ENCODE measurements at regions not wholly inside any gene's neighbourhood (a gene's known extent, or its start where the extent isn't known, plus 50 kb on each side); places are given as distances from the start of the nearest gene placed in this dataset.

GRCh38 chr7:49308787-49309186 lies 384.4 kb downstream of the CDC14C start:
- no TSS peak for BruUV-seq (replicated peaks)
- no peak for ATAC-seq (ENCODE audit: low read depth)
- Histone ChIP-seq H3K79me1 (ENCODE audit: low read depth in 1 of 2, low read length in 2 of 2) (no peaks in the 10 kb centered on the region), H3K4me1 (ENCODE audit: control insufficient read depth, insufficient read depth, low read length) (no peaks in the 10 kb centered on the region), H3K36me3 (ENCODE audit: control insufficient read depth, insufficient read depth, low read length) (no peaks in the 10 kb centered on the region), H3K27ac (ENCODE audit: insufficient read depth, low read length) (no peak overlapping the region), H4K91ac (ENCODE audit: insufficient read depth, low read depth, low read length) (no peak overlapping the region), H3K56ac (ENCODE audit: extremely low read depth, insufficient read depth, low read length) (no peak overlapping the region), H2BK15ac (ENCODE audit: low read depth, low read length) (no peak overlapping the region), H3K23ac (ENCODE audit: low read depth, low read length) (no peak overlapping the region), H3K18ac (ENCODE audit: low read depth, low read length) (no peak overlapping the region), H2BK5ac (ENCODE audit: low read depth, low read length, poor library complexity, severe bottlenecking) (no peak overlapping the region), H3K9ac (ENCODE audit: low read depth, low read length) (no peak overlapping the region), H2BK20ac (ENCODE audit: low read depth, low read length) (no peak overlapping the region), H4K20me1 (ENCODE audit: insufficient read depth, low read length) (no peaks in the 10 kb centered on the region), H2BK120ac (ENCODE audit: low read depth, low read length) (no peak overlapping the region), H3K27me3 (ENCODE audit: control insufficient read depth, insufficient read depth, low read length) (no peaks in the 10 kb centered on the region), H2AK5ac (ENCODE audit: low read depth, low read length) (no peak overlapping the region), H4K8ac (ENCODE audit: low read depth in 2 of 2, low read length in 2 of 2) (no peak overlapping the region), H3K4me3 (ENCODE audit: insufficient read depth, low read depth, low read length) (no peak overlapping the region), H3K14ac (replicated peaks; ENCODE audit: low read depth, low read length) (no peak overlapping the region), H3K9me1 (ENCODE audit: insufficient read depth, low read length) (no peaks in the 10 kb centered on the region), H3K4ac (ENCODE audit: low read depth, low read length) (no peak overlapping the region), H4K5ac (ENCODE audit: low read depth, low read length) (no peak overlapping the region), H3K4me2 (ENCODE audit: low read depth, low read length) (no peak overlapping the region), H2AFZ (replicated peaks; ENCODE audit: low read length, poor library complexity) (no peak overlapping the region), H3K9me3 (ENCODE audit: control insufficient read depth, insufficient read depth, low read length) (0 out of 2 replicates have a peak, but pooled peaks cover 2% of the 10 kb centered on the region), H2AK9ac (replicated peaks; ENCODE audit: low read depth, low read length, poor library complexity) (no peak overlapping the region)
- no peak for DNase-seq
- dilution Hi-C loops (cut with HindIII; ENCODE audit: low sequenced_read_pairs, unreplicated experiment) (no loop called here), in situ Hi-C loops (cut with MboI; ENCODE audit: low sequenced_read_pairs) (no loop called here), intact Hi-C loops (cut with micrococcal nuclease) (no loop called here)
- CTCF ChIA-PET, result no interaction called here
- TF ChIP-seq USF2 (IDR thresholded peaks at IDR 0.05; ENCODE audit: low read depth, low read length) (no peak), MAFK (IDR thresholded peaks at IDR 0.05; ENCODE audit: low read depth, low read length) (0 out of 2 replicates have a peak, but pooled peaks have one; percentile 7)
- POLR2A ChIA-PET (ENCODE audit: unreplicated experiment), result no interaction called here
- no CpG with 5 or more reads among the region's 2 CpGs for WGBS, 2 experiments (ENCODE audit: extremely low coverage in 2 of 2, insufficient read length in 1 of 2)

Measured in IMR-90 (cell line).